ENCODE measurements at regions not wholly inside any gene's neighbourhood (a gene's known extent, or its start where the extent isn't known, plus 50 kb on each side); places are given as distances from the start of the nearest gene placed in this dataset.

DNA sequence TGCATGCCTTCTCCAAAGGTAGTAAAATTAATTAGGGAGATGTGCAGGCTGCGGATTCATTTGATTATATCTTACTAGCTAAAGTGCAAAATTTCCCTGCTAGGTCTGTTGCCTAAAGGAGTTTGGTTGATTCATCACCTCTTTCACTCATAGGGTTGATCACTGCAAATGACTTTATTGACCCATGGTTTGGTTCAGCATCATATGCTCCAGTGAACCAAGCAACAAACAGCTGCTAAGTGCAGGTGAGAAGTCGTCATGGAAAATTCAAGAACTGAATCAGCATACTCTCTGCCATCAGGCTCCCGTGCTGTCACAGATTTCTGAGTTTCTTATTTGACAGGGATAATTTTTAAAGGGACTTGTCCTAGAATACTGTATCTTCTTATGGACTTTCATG, 571.8 kb upstream of the CDH18 start (continued):
- TF ChIP-seq, protein P1, sequence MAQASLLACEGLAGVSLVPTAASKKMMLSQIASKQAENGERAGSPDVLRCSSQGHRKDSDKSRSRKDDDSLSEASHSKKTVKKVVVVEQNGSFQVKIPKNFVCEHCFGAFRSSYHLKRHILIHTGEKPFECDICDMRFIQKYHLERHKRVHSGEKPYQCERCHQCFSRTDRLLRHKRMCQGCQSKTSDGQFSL (CRISPR knock-in tag; IDR thresholded peaks at IDR 0.05): no peak

DNA sequence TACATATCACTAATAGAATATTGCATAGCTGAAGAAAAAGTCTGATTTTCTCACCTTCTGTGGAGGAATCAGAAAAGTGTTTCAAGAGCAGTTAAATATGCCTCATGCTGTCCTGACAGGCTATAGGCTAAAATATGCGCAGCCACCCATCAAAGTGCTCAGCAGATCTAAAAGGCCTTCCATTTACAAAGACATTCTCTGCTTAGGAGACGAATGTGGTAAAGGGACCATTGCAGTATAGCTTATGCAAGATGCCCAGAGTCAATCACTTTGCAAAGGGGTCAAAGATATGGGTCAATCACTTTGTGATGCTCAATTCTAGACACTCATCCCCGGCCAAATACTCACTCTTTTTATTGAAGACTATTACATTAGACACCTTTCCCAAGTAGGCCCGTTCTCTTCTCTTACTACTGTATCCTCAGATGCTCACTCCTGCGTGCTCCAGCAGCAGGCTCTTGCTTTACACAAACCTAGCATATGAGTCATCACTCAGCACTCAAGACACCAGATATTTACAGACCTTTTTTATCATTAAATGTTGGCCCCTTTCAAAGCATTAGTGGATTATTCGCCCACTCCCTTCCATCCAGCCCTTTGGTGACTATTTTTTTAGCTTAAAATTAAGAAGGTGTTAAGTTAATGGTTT, 568.2 kb upstream of the CDH18 start:
- H3K9ac ChIP-seq (ENCODE audit: insufficient read depth, low read depth, low read length): no peak overlapping the region
- H3K4me2 ChIP-seq (ENCODE audit: low read depth, low read length): no peak overlapping the region
- H3K79me2 ChIP-seq (ENCODE audit: insufficient read depth, low read length): no peaks in the 10 kb centered on the region
- H3K9me3 ChIP-seq (ENCODE audit: low read length): no peaks in the 10 kb centered on the region
- FAIRE-seq (no peak), DNase-seq (ENCODE audit: low spot score) (no peak), ATAC-seq (no peak)
- no peaks in the 10 kb centered on the region; the same call in 1 of the 2 replicates for H4K20me1 ChIP-seq (ENCODE audit: insufficient read depth, low read length)
- H3K4me1 ChIP-seq (ENCODE audit: insufficient read depth, low read length): no peaks in the 10 kb centered on the region
- TF ChIP-seq HES4 (CRISPR knock-in tag; IDR thresholded peaks at IDR 0.05; ENCODE audit: borderline replicate concordance) (no peak), RBAK (CRISPR knock-in tag; IDR thresholded peaks at IDR 0.05) (no peak), ZNF713 (CRISPR knock-in tag; IDR thresholded peaks at IDR 0.05) (no peak), ZNF12 (CRISPR knock-in tag; IDR thresholded peaks at IDR 0.05) (no peak), FOXP1 (IDR thresholded peaks at IDR 0.05) (no peak), FOXP1 (CRISPR knock-in tag; IDR thresholded peaks at IDR 0.05) (no peak), FOXC1 (CRISPR knock-in tag; IDR thresholded peaks at IDR 0.05; ENCODE audit: borderline replicate concordance) (no peak), SMARCE1 (IDR thresholded peaks at IDR 0.05; ENCODE audit: borderline replicate concordance) (no peak), ZNF670 (CRISPR knock-in tag; IDR thresholded peaks at IDR 0.05; ENCODE audit: borderline replicate concordance) (no peak), ZNF556 (CRISPR knock-in tag; IDR thresholded peaks at IDR 0.05; ENCODE audit: borderline replicate concordance) (no peak)
- TF ChIP-seq, protein P2, sequence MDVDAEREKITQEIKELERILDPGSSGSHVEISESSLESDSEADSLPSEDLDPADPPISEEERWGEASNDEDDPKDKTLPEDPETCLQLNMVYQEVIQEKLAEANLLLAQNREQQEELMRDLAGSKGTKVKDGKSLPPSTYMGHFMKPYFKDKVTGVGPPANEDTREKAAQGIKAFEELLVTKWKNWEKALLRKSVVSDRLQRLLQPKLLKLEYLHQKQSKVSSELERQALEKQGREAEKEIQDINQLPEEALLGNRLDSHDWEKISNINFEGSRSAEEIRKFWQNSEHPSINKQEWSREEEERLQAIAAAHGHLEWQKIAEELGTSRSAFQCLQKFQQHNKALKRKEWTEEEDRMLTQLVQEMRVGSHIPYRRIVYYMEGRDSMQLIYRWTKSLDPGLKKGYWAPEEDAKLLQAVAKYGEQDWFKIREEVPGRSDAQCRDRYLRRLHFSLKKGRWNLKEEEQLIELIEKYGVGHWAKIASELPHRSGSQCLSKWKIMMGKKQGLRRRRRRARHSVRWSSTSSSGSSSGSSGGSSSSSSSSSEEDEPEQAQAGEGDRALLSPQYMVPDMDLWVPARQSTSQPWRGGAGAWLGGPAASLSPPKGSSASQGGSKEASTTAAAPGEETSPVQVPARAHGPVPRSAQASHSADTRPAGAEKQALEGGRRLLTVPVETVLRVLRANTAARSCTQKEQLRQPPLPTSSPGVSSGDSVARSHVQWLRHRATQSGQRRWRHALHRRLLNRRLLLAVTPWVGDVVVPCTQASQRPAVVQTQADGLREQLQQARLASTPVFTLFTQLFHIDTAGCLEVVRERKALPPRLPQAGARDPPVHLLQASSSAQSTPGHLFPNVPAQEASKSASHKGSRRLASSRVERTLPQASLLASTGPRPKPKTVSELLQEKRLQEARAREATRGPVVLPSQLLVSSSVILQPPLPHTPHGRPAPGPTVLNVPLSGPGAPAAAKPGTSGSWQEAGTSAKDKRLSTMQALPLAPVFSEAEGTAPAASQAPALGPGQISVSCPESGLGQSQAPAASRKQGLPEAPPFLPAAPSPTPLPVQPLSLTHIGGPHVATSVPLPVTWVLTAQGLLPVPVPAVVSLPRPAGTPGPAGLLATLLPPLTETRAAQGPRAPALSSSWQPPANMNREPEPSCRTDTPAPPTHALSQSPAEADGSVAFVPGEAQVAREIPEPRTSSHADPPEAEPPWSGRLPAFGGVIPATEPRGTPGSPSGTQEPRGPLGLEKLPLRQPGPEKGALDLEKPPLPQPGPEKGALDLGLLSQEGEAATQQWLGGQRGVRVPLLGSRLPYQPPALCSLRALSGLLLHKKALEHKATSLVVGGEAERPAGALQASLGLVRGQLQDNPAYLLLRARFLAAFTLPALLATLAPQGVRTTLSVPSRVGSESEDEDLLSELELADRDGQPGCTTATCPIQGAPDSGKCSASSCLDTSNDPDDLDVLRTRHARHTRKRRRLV (CRISPR knock-in tag; IDR thresholded peaks at IDR 0.05): no peak
- TF ChIP-seq, protein P3, sequence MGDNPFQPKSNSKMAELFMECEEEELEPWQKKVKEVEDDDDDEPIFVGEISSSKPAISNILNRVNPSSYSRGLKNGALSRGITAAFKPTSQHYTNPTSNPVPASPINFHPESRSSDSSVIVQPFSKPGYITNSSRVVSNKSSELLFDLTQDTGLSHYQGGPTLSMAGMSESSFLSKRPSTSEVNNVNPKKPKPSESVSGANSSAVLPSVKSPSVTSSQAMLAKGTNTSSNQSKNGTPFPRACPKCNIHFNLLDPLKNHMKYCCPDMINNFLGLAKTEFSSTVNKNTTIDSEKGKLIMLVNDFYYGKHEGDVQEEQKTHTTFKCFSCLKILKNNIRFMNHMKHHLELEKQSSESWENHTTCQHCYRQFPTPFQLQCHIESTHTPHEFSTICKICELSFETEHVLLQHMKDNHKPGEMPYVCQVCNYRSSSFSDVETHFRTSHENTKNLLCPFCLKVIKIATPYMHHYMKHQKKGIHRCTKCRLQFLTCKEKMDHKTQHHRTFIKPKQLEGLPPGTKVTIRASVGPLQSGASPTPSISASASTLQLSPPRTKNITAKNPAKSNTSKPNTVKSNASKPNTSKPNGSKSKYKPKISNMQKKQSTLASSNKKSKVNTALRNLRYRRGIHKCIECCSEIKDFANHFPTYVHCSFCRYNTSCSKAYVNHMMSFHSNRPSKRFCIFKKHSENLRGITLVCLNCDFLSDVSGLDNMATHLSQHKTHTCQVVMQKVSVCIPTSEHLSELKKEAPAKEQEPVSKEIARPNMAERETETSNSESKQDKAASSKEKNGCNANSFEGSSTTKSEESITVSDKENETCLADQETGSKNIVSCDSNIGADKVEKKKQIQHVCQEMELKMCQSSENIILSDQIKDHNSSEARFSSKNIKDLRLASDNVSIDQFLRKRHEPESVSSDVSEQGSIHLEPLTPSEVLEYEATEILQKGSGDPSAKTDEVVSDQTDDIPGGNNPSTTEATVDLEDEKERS (CRISPR knock-in tag; IDR thresholded peaks at IDR 0.05): no peak
- no peaks in the 10 kb centered on the region for H3K27me3 ChIP-seq (ENCODE audit: control insufficient read depth in 1 of 2, insufficient read depth in 2 of 2, low read length in 2 of 2)
- ChIA-PET POLR2A (no interaction called here), CTCF (ENCODE audit: low intra/inter-chr PET ratio, low total read pairs) (no interaction called here)
- no peaks in the 10 kb centered on the region for H3K36me3 ChIP-seq (replicated peaks in 1 of 2; ENCODE audit: control insufficient read depth in 1 of 2, insufficient read depth in 2 of 2, low read length in 2 of 2)
- no peak overlapping the region for H3K4me3 ChIP-seq (replicated peaks in 1 of 3; ENCODE audit: insufficient read depth in 1 of 3, low read depth in 2 of 3, low read length in 3 of 3)
- H2AFZ ChIP-seq (ENCODE audit: low read length): no peak overlapping the region
- BruUV-seq (replicated peaks): no TSS peak
- WGBS (ENCODE audit: low lambda C conversion rate): 0% methylated on average over 6 of the region's 6 CpGs
- intact Hi-C loops (cut with micrococcal nuclease; ENCODE audit: unreplicated experiment) (no loop called here), in situ Hi-C loops (cut with HindIII; ENCODE audit: extremely low pct_ligation_motif_present, low pct_unique_long_range_greater_than_20kb) (no loop called here)
- H3K27ac ChIP-seq (ENCODE audit: extremely low read length, insufficient read depth, low read length): no peak overlapping the region
